ENCODE measurements at regions not wholly inside any gene's neighbourhood (a gene's known extent, or its start where the extent isn't known, plus 50 kb on each side); places are given as distances from the start of the nearest gene placed in this dataset.

DNA sequence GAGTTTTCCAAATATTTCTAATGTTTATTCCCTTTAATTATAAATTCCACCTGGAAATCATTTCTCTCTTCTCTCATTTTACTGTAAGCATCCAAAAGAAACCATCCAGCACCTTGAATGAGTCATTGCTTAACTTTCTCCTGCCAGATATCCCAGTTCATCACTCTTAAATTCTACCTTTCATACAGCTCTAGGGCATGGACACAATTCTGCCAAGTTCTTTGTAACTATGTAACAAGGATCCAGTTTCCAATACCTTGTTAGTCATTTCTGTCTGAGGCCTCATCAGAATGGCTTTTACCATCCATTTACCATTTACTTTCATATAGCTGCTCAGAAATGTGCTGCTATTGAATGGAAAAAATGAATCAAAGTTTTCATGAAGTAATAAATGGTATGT is 455.4 kb upstream of the TENM4 start:
- TF ChIP-seq, protein P1, sequence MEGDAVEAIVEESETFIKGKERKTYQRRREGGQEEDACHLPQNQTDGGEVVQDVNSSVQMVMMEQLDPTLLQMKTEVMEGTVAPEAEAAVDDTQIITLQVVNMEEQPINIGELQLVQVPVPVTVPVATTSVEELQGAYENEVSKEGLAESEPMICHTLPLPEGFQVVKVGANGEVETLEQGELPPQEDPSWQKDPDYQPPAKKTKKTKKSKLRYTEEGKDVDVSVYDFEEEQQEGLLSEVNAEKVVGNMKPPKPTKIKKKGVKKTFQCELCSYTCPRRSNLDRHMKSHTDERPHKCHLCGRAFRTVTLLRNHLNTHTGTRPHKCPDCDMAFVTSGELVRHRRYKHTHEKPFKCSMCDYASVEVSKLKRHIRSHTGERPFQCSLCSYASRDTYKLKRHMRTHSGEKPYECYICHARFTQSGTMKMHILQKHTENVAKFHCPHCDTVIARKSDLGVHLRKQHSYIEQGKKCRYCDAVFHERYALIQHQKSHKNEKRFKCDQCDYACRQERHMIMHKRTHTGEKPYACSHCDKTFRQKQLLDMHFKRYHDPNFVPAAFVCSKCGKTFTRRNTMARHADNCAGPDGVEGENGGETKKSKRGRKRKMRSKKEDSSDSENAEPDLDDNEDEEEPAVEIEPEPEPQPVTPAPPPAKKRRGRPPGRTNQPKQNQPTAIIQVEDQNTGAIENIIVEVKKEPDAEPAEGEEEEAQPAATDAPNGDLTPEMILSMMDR (IDR thresholded peaks at IDR 0.05), result no peak
- TF ChIP-seq ZFX (IDR thresholded peaks at IDR 0.05; ENCODE audit: borderline replicate concordance), result no peak
- no peak overlapping the region for H3K27ac ChIP-seq

DNA sequence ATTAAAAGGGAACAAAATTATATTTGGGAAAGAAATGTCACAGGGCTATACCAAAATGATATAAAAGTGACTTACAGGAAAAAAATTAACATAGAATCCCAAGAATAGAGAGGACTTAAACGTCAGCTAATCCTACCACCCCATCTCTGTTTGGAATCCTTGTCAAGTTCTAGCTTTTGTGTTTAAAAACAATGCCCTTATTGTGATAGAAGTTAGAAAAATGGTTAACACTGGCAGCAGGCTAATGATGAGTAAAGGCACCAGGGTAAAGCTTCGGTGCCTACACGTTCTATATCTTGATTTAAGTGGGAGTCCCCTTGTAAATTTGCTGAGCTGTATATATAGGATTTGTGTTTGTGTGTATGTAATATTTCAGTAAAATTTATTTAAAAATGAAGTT is 453.3 kb upstream of the TENM4 start:
- TF ChIP-seq, protein P1 (IDR thresholded peaks at IDR 0.05), result no peak
- no peak for TF ChIP-seq ZFX (IDR thresholded peaks at IDR 0.05; ENCODE audit: borderline replicate concordance)
- no peak overlapping the region for H3K27ac ChIP-seq

DNA sequence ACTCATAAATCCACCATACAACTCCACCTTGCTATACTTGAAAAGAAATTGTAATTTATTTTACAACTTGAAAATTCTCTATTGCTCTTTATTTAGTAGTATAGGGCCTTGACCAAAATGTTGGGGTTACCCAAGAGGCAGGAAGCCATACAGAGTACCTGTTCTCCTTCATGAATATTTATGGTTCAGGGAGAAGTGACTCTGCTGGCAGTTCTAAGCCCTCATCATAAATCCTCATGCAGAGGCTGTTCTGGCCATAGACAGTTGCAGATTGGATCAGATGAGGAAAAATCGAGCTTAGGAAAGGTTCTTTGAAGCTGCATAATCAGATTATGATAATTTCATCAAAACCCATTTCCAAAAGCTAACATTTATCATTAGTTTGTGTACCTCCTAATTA is 449.4 kb upstream of the TENM4 start:
- TF ChIP-seq, protein P1 (IDR thresholded peaks at IDR 0.05), result no peak
- TF ChIP-seq ZFX (IDR thresholded peaks at IDR 0.05; ENCODE audit: borderline replicate concordance), result no peak
- H3K27ac ChIP-seq, result no peak overlapping the region

DNA sequence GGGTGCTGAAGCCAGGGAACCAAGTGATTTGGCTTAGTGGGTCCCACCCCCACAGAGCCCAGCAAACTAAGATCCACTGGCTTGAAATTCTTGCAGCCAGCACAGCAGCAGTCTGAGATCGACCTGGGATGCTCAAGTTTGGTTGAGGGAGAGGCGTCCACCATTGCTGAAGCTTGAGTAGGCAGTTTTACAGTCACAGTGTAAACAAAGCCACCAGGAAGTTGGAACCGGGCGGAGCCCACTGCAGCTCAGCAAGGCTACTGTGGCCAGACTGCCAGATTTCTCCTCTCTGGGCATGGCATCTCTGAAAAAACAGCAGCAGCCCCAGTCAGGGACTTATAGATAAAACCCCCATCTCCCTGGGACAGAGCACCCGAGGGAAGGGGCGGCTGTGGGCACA is 424.1 kb upstream of the TENM4 start:
- no peak overlapping the region for H3K27ac ChIP-seq
- no peak for TF ChIP-seq ZFX (IDR thresholded peaks at IDR 0.05; ENCODE audit: borderline replicate concordance)
- TF ChIP-seq, protein P1 (IDR thresholded peaks at IDR 0.05), result no peak

DNA sequence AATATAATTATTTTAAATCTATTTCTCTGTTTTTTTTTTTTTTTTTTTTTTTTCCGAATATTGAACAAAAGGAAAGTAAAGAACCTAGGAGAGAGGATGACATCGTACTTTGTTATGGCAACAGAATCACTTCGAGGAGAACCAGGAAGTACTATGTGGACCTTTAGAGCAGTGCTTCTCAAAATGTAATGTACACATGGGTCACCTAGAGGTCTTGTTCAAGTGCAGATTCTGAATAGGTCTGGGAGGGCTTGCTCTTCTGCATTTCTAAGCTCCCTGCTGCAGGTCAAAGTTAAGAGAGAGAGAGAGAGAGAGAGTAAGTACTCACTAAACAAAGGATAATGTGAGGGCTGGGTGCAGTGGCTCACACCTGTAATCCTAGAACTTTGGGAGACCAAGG is 419.5 kb upstream of the TENM4 start:
- TF ChIP-seq ZFX (IDR thresholded peaks at IDR 0.05; ENCODE audit: borderline replicate concordance), result no peak
- TF ChIP-seq, protein P1 (IDR thresholded peaks at IDR 0.05), result no peak

DNA sequence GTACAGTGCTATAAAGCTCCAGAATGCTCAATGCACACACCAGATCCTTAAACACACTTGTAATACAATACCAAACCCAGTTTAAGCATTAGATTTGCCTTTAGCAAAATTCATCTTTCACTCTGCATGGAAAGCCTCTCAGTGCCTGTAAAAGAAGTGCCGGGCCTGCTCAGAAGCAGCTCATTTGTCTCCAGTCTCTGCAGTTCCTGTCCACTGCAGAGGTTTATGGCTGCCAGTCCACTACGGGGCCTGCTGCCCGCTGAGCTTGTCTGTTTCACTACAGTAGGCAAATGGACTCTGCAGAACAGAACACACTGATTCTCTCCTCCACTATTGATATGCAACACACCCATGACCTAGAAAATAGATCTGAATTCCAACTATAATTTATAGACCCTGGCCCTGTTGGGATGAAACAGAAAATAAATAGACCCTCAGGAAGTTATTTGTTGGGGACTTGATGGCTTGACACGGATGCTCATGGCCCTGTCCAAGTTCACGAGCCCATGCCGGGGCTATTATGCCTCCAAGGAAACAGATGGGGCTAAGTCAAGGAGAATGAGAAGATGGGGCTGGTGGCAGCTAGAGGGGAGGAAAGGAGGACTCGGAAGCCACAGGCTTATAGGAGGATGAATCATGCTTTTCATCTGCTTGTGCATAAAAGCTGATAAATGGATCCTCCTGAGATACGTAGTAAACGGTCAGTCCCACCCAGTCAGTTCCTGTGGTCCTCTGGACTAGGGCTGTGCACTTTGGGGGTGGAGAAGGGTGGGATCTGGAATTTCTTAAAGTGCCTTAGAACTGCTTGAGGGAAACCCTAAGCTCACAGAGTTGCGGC is 416.8 kb upstream of the TENM4 start:
- no peak overlapping the region for H3K27ac ChIP-seq
- TF ChIP-seq, protein P1 (IDR thresholded peaks at IDR 0.05), result no peak
- TF ChIP-seq ZFX (IDR thresholded peaks at IDR 0.05; ENCODE audit: borderline replicate concordance), result no peak

More for the DNA sequence above, 419.5 kb upstream of the TENM4 start:
- no peak overlapping the region for H3K27ac ChIP-seq

DNA sequence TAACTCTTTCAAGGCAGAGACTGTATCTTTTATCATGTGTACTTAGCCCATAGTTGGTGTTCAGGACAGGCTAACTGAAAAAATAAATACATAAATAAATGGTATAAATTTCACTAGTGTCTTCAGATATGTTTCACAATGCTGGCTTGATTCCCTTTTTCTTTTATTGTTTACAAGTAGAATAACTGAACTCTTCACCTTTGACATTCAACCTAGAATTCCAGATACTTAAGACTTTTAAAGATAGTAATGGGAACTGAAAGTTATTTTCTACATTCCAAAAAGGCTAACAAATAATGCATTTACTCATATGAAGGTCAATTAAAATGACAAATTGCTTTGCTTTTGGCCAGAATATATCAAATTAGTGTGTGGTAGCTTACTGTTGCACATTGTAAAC is 411.3 kb upstream of the TENM4 start:
- TF ChIP-seq, protein P1 (IDR thresholded peaks at IDR 0.05), result no peak
- TF ChIP-seq ZFX (IDR thresholded peaks at IDR 0.05; ENCODE audit: borderline replicate concordance), result no peak
- H3K27ac ChIP-seq, result no peak overlapping the region
